HFF-Myc (cell line): ENCODE measurements at regions not wholly inside any gene's neighbourhood (a gene's known extent, or its start where the extent isn't known, plus 50 kb on each side); places are given as distances from the start of the nearest gene placed in this dataset.

Experiments
- DNase-seq: peaks from one replicate; pipeline ENCODE4 v3.0.0-alpha.2; 2011; ENCODE audit warnings: low read depth; ENCODE audit errors: extremely low read depth
- H3K4me3 ChIP-seq: replicated peaks from 2 replicates; pipeline ENCODE4 v1.5.1; 2011; ENCODE audit warnings: low read depth, mild to moderate bottlenecking, control low read depth, low read length
- TF ChIP-seq, protein P1 (sequence below): IDR thresholded peaks from 2 replicates; pipeline ENCODE4 v1.5.1; 2012; ENCODE audit warnings: mild to moderate bottlenecking, low read depth, low read length, control low read depth; ENCODE audit errors: missing control alignments

- H3K4me3 ChIP-seq = no peak overlapping the region
- TF ChIP-seq, protein P1, sequence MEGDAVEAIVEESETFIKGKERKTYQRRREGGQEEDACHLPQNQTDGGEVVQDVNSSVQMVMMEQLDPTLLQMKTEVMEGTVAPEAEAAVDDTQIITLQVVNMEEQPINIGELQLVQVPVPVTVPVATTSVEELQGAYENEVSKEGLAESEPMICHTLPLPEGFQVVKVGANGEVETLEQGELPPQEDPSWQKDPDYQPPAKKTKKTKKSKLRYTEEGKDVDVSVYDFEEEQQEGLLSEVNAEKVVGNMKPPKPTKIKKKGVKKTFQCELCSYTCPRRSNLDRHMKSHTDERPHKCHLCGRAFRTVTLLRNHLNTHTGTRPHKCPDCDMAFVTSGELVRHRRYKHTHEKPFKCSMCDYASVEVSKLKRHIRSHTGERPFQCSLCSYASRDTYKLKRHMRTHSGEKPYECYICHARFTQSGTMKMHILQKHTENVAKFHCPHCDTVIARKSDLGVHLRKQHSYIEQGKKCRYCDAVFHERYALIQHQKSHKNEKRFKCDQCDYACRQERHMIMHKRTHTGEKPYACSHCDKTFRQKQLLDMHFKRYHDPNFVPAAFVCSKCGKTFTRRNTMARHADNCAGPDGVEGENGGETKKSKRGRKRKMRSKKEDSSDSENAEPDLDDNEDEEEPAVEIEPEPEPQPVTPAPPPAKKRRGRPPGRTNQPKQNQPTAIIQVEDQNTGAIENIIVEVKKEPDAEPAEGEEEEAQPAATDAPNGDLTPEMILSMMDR = no peak
- no peak for DNase-seq
Observed at GRCh38 chr17:33383488-33384023, 90.5 kb upstream of the ASIC2 start.

GRCh38 chr17:33385133-33385532 is 92.0 kb upstream of the ASIC2 start:
- no peak overlapping the region for H3K4me3 ChIP-seq
- no peak for DNase-seq
- TF ChIP-seq, protein P1 = no peak

GRCh38 chr17:33385713-33386112 is 92.6 kb upstream of the ASIC2 start:
- no peak for DNase-seq
- TF ChIP-seq, protein P1 = no peak
- H3K4me3 ChIP-seq = no peak overlapping the region

DNA sequence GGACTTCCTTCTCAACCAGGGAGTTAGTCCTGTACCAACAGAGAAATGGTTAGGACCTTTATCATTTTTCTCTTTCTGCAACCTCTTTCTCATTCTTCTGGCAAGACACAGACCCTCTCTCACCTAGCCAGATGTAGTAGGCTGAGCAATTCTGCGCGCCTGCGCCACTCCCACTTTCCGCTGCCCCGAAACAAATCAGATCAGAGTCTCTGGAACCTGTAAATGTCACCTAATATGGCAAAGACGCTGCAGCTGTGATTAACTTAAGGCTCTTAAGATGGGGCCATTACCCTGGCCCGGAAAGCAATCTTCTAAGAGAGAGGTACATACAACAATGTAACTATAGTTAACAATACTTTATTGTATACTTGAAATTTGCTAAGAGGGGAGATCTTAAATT is 94.3 kb upstream of the ASIC2 start:
- TF ChIP-seq, protein P1 = no peak
- DNase-seq = no peak
- no peak overlapping the region for H3K4me3 ChIP-seq

GRCh38 chr17:33389504-33390135 is 96.5 kb upstream of the ASIC2 start:
- no peak for DNase-seq
- H3K4me3 ChIP-seq = no peak overlapping the region
- TF ChIP-seq, protein P1 = no peak

DNA sequence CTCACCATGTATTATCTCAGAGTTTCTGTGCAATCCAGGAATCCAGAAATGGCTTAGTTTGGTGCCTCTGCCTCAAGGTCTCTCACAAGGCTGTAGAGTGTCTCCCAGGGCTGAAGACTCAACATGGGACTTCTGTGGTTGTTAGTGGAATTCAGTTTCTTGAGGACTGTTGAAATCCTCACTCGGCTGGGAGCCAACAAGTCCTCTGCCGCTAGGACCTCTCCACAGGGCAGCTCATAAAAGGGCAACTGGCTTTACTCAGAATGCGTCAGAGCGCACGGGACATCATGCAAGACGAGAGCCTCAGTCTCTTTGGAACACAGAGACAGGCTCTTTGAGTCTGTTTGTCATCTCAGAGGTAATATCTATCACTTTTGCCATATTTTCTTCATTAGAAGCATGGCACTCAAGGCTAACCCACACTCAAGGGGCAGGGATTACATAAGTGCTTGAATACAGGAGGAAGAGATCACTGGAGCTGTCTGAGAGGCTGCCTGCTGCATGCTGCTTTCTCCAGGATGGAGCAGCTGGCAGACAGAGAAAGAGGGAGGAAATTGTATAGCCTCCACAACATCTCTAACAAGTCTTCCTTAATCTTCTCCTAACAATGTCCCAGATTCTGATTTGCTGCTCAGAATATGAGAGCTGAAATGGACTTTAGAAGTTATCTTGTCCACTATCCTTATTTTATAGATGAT is 97.5 kb upstream of the ASIC2 start:
- no peak overlapping the region for H3K4me3 ChIP-seq
- TF ChIP-seq, protein P1 = no peak
- no peak for DNase-seq
